Gastrocnemius medialis (tissue), 4 donors: ENCODE measurements at regions not wholly inside any gene's neighbourhood (a gene's known extent, or its start where the extent isn't known, plus 50 kb on each side); places are given as distances from the start of the nearest gene placed in this dataset.

Source experiments
- CTCF ChIP-seq, 5 experiments: fragments of 450-650 bp in 3 of 5; fragments of 200-600 bp in 2 of 5; sonication (generic) in 2 of 5; IDR thresholded peaks in 4 of 5; conservative IDR thresholded peaks in 1 of 5; 1 replicate in 4 of 5; 2 replicates in 1 of 5; pipeline ENCODE4 v1.5.1; 2016 to 2019; ENCODE audit warnings: antibody characterized with exemption in 5 of 5, mild to moderate bottlenecking in 3 of 5, moderate library complexity in 3 of 5
- POLR2A ChIP-seq, 2 donors: fragments of 450-650 bp; IDR thresholded peaks; one replicate each; pipeline ENCODE4 v1.6.1; 2017; ENCODE audit warnings: antibody characterized with exemption in 2 of 2, mild to moderate bottlenecking in 2 of 2, moderate library complexity in 2 of 2

DNA sequence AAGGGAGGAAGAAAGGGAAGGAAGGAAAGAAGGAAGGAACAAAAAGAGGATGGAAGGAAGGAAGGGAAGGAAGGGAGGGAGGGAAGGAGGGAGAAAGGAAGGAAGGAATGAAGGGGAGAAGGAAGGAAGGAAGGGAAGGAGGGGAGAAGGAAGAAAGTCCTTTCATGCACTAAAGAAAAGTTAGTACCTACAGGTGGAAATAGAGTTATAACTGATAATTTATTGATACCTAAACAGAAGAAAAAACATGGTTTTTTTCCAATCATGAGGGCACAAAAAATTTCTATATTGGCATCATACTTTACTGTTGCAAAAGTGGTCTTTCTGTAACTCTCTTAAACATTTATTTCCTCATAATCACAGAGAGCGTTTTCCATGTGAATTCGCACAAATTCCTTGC lies 659.4 kb downstream of the MAFB start:
- no peak for TF ChIP-seq POLR2A (IDR thresholded peaks at IDR 0.05)
- no peak for TF ChIP-seq CTCF (IDR thresholded peaks at IDR 0.05 in 4 of 5, conservative IDR thresholded peaks at IDR 0.05 in 1 of 5)
